ENCODE measurements at regions not wholly inside any gene's neighbourhood (a gene's known extent, or its start where the extent isn't known, plus 50 kb on each side); places are given as distances from the start of the nearest gene placed in this dataset.

DNA sequence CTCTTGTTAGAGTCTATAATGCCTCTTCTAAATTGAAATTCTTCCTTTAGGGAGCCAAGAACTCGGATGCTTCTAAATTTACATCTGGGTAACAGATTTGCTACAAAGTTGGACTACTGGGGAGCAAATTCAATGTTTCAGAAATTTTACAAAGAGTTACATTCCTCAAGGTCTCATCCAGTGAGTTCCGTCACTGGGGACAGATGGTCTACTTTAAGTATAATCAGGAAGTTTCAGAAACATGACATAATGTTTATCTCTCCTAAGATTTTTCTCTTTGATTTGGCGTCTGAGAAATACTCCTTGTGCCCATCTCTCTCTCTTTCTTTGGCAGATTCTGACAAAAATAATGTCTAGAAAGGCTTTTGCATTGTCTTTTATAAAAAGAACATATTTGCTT, 81.5 kb upstream of the MBNL2 start:
- Histone ChIP-seq H4K5ac (ENCODE audit: insufficient read length, low read depth, low read length) (no peak overlapping the region), H4K91ac (replicated peaks; ENCODE audit: insufficient read length, low read length) (no peak overlapping the region), H2AK5ac (ENCODE audit: low read depth, low read length) (no peak overlapping the region), H3K9me3 (ENCODE audit: insufficient read depth in 2 of 2, low read depth in 1 of 2, low read length in 1 of 2) (no peaks in the 10 kb centered on the region), H3K9ac (replicated peaks in 1 of 4; ENCODE audit: extremely low read depth in 1 of 4, low read depth in 3 of 4, low read length in 3 of 4) (no peak overlapping the region), H3K4me3 (ENCODE audit: extremely low read depth in 1 of 4, insufficient read depth in 2 of 4, low read depth in 3 of 4, low read length in 4 of 4) (no peak overlapping the region), H2AFZ (ENCODE audit: low read length) (no peak overlapping the region), H2BK120ac (replicated peaks; ENCODE audit: low read depth, low read length) (no peak overlapping the region), H2BK20ac (ENCODE audit: low read length) (no peak overlapping the region), H3K23ac (ENCODE audit: insufficient read length) (no peak overlapping the region), H3K14ac (ENCODE audit: insufficient read length) (no peak overlapping the region), H3K36me3 (ENCODE audit: control insufficient read depth in 2 of 4, insufficient read depth in 4 of 4, low read length in 3 of 4) (no peaks in the 10 kb centered on the region), H3K4ac (replicated peaks; ENCODE audit: insufficient read length, low read depth, low read length) (no peak overlapping the region), H4K20me1 (replicated peaks in 1 of 2; ENCODE audit: control insufficient read depth in 1 of 2, insufficient read depth in 2 of 2, low read length in 2 of 2) (no peaks in the 10 kb centered on the region), H4K8ac (ENCODE audit: extremely low read depth, insufficient read depth, low read length) (no peak overlapping the region), H3K56ac (replicated peaks; ENCODE audit: insufficient read length, low read depth, low read length) (no peak overlapping the region), H3K4me1 (replicated peaks in 1 of 4; ENCODE audit: control insufficient read depth in 3 of 4, insufficient read depth in 4 of 4, low read length in 3 of 4) (peaks cover 0 to 4% (median 3%) of the 10 kb centered on the region in 4 experiments; a peak in 2 of 7 replicates), H3K79me2 (ENCODE audit: control insufficient read depth in 1 of 2, insufficient read depth in 2 of 2, low read length in 2 of 2) (no peaks in the 10 kb centered on the region), H2BK15ac (ENCODE audit: low read length) (no peak overlapping the region), H2BK5ac (ENCODE audit: low read depth, low read length) (no peak overlapping the region), H3K18ac (ENCODE audit: extremely low read depth, low read length) (no peak overlapping the region), H3K4me2 (ENCODE audit: insufficient read depth in 1 of 2, low read depth in 2 of 2, low read length in 2 of 2) (no peak overlapping the region; a peak in 1 of 4 replicates), H3K79me1 (ENCODE audit: low read depth, low read length) (no peaks in the 10 kb centered on the region), H3K23me2 (ENCODE audit: low read depth, low read length) (peaks cover 2% of the 10 kb centered on the region; the same call in 1 of the 2 replicates), H2BK12ac (ENCODE audit: low read depth, low read length) (no peak overlapping the region), H3K27ac (ENCODE audit: low read depth, low read length) (no peak overlapping the region), H3K27me3 (replicated peaks in 1 of 4; ENCODE audit: control insufficient read depth in 3 of 4, extremely low read depth in 1 of 4, insufficient read depth in 3 of 4, low read length in 3 of 4) (no peaks in the 10 kb centered on the region; a peak in 1 of 7 replicates)
- ChIA-PET POLR2A (ENCODE audit: partially characterized antibody) (no interaction called here), CTCF (ENCODE audit: partially characterized antibody) (interaction anchor here (0.9 to 1.7 kb wide), 6 partner anchors 13 to 126 kb away, joined by 3 to 5 read pairs (median 3); no protein-coding TSS in a partner anchor)
- no peak for TF ChIP-seq SRF (IDR thresholded peaks at IDR 0.05; ENCODE audit: low read depth, low read length)
- no peak for TF ChIP-seq NANOG (IDR thresholded peaks at IDR 0.05; ENCODE audit: insufficient read depth, low read depth, low read length, poor library complexity, severe bottlenecking)
- no peak for TF ChIP-seq KDM5A (IDR thresholded peaks at IDR 0.05; ENCODE audit: low read length)
- FAIRE-seq (no peak), DNase-seq (ENCODE audit: low read depth in 1 of 2, low spot score in 2 of 2) (no peak)
- 87% methylated on average over 3 of the region's 3 CpGs; no CpG with 5 or more reads in 1 of the 2 experiments for WGBS, 2 experiments (ENCODE audit: extremely low coverage in 1 of 2, insufficient coverage in 1 of 2, insufficient read length in 1 of 2, insufficient replicate concordance in 2 of 2, low coverage in 1 of 2, low lambda C conversion rate in 2 of 2, missing lambda C conversion rate in 1 of 2)
